ENCODE measurements at regions not wholly inside any gene's neighbourhood (a gene's known extent, or its start where the extent isn't known, plus 50 kb on each side); places are given as distances from the start of the nearest gene placed in this dataset.

- Histone ChIP-seq H3K27ac (ENCODE audit: low read depth, low read length) (no peak overlapping the region), H3K4me1 (ENCODE audit: insufficient read depth, low read length) (no peaks in the 10 kb centered on the region), H3K36me3 (ENCODE audit: insufficient read depth, low read length) (no peaks in the 10 kb centered on the region), H3K4me3 (ENCODE audit: low read length in 2 of 2) (no peak overlapping the region), H3K9me3 (ENCODE audit: control insufficient read depth in 1 of 2, low read length in 2 of 2) (no peaks in the 10 kb centered on the region), H3K27me3 (ENCODE audit: insufficient read depth, low read length) (no peaks in the 10 kb centered on the region)
- peaks cover 4 to 16% (median 10%) of the 10 kb centered on the region in 8 donors for H3K9me3 Mint-ChIP-seq
- no peak for DNase-seq
- ChIA-PET CTCF (ENCODE audit: partially characterized antibody) (no interaction called here), POLR2A (ENCODE audit: partially characterized antibody) (no interaction called here)
- H3K27ac Mint-ChIP-seq = no peak overlapping the region
- intact Hi-C loops (cut with micrococcal nuclease) = no loop called here
- no peaks in the 10 kb centered on the region for H3K36me3 Mint-ChIP-seq
- no peak overlapping the region for H3K4me3 Mint-ChIP-seq
- H3K27me3 Mint-ChIP-seq = no peaks in the 10 kb centered on the region
- H3K4me1 Mint-ChIP-seq = no peaks in the 10 kb centered on the region
These were observed 1963.3 kb upstream of the CDH9 start for GRCh38 chr5:29001666-29002065.

GRCh38 chr5:28984639-28985038, 1946.3 kb upstream of the CDH9 start:
- no peak for DNase-seq
- Histone ChIP-seq H3K27me3 (ENCODE audit: insufficient read depth, low read length) (no peaks in the 10 kb centered on the region), H3K27ac (ENCODE audit: low read depth, low read length) (no peak overlapping the region), H3K4me1 (ENCODE audit: insufficient read depth, low read length) (no peaks in the 10 kb centered on the region), H3K36me3 (ENCODE audit: insufficient read depth, low read length) (no peaks in the 10 kb centered on the region), H3K9me3 (ENCODE audit: control insufficient read depth in 1 of 2, low read length in 2 of 2) (no peaks in the 10 kb centered on the region), H3K4me3 (ENCODE audit: low read length in 2 of 2) (no peak overlapping the region)
- CTCF ChIA-PET (ENCODE audit: partially characterized antibody) = no interaction called here
- Mint-ChIP-seq H3K27ac (no peak overlapping the region), H3K36me3 (no peaks in the 10 kb centered on the region), H3K9me3 (peaks cover 2 to 32% (median 16%) of the 10 kb centered on the region in 8 donors), H3K4me3 (no peak overlapping the region), H3K27me3 (no peaks in the 10 kb centered on the region), H3K4me1 (no peaks in the 10 kb centered on the region)
- intact Hi-C loops (cut with micrococcal nuclease) = no loop called here
- POLR2A ChIA-PET (ENCODE audit: partially characterized antibody) = no interaction called here

- no peak overlapping the region for H3K4me3 Mint-ChIP-seq
- intact Hi-C loops (cut with micrococcal nuclease) = no loop called here
- H3K27me3 Mint-ChIP-seq = no peaks in the 10 kb centered on the region
- H3K27ac Mint-ChIP-seq = no peak overlapping the region
- H3K27ac ChIP-seq (ENCODE audit: low read depth, low read length) = no peak overlapping the region
- POLR2A ChIA-PET (ENCODE audit: partially characterized antibody) = no interaction called here
- no peaks in the 10 kb centered on the region for H3K9me3 ChIP-seq (ENCODE audit: control insufficient read depth in 1 of 2, low read length in 2 of 2)
- no peaks in the 10 kb centered on the region for H3K27me3 ChIP-seq (ENCODE audit: insufficient read depth, low read length)
- no peaks in the 10 kb centered on the region for H3K4me1 ChIP-seq (ENCODE audit: insufficient read depth, low read length)
- H3K4me1 Mint-ChIP-seq = no peaks in the 10 kb centered on the region
- CTCF ChIA-PET (ENCODE audit: partially characterized antibody) = no interaction called here
- H3K4me3 ChIP-seq (ENCODE audit: low read length in 2 of 2) = no peak overlapping the region
- peaks cover 4 to 33% (median 16%) of the 10 kb centered on the region in 8 donors for H3K9me3 Mint-ChIP-seq
- no peaks in the 10 kb centered on the region for H3K36me3 ChIP-seq (ENCODE audit: insufficient read depth, low read length)
- no peak for DNase-seq
- H3K36me3 Mint-ChIP-seq = no peaks in the 10 kb centered on the region
These were observed 1937.1 kb upstream of the CDH9 start for GRCh38 chr5:28975508-28975907.

- no peak overlapping the region for H3K27ac Mint-ChIP-seq
- no peak overlapping the region for H3K27ac ChIP-seq (ENCODE audit: low read depth, low read length)
- H3K27me3 Mint-ChIP-seq = no peaks in the 10 kb centered on the region
- ChIA-PET CTCF (ENCODE audit: partially characterized antibody) (no interaction called here), POLR2A (ENCODE audit: partially characterized antibody) (no interaction called here)
- H3K4me3 ChIP-seq (ENCODE audit: low read length in 2 of 2) = no peak overlapping the region
- H3K27me3 ChIP-seq (ENCODE audit: insufficient read depth, low read length) = no peaks in the 10 kb centered on the region
- intact Hi-C loops (cut with micrococcal nuclease) = no loop called here
- DNase-seq = no peak
- H3K36me3 ChIP-seq (ENCODE audit: insufficient read depth, low read length) = no peaks in the 10 kb centered on the region
- peaks cover 2 to 26% (median 7%) of the 10 kb centered on the region in 8 donors for H3K9me3 Mint-ChIP-seq
- H3K4me1 Mint-ChIP-seq = no peaks in the 10 kb centered on the region
- no peaks in the 10 kb centered on the region for H3K36me3 Mint-ChIP-seq
- H3K9me3 ChIP-seq (ENCODE audit: control insufficient read depth in 1 of 2, low read length in 2 of 2) = no peaks in the 10 kb centered on the region
- no peak overlapping the region for H3K4me3 Mint-ChIP-seq
- H3K4me1 ChIP-seq (ENCODE audit: insufficient read depth, low read length) = no peaks in the 10 kb centered on the region
These were observed 1929.5 kb upstream of the CDH9 start for GRCh38 chr5:28967848-28968247.

- Histone ChIP-seq H3K4me3 (ENCODE audit: low read length in 2 of 2) (no peak overlapping the region), H3K27ac (ENCODE audit: low read depth, low read length) (no peak overlapping the region), H3K9me3 (ENCODE audit: control insufficient read depth in 1 of 2, low read length in 2 of 2) (no peaks in the 10 kb centered on the region), H3K27me3 (ENCODE audit: insufficient read depth, low read length) (no peaks in the 10 kb centered on the region), H3K4me1 (ENCODE audit: insufficient read depth, low read length) (no peaks in the 10 kb centered on the region), H3K36me3 (ENCODE audit: insufficient read depth, low read length) (no peaks in the 10 kb centered on the region)
- Mint-ChIP-seq H3K4me1 (no peaks in the 10 kb centered on the region), H3K27me3 (no peaks in the 10 kb centered on the region), H3K4me3 (no peak overlapping the region), H3K27ac (no peak overlapping the region), H3K36me3 (no peaks in the 10 kb centered on the region), H3K9me3 (peaks cover 0 to 7% (median 4%) of the 10 kb centered on the region in 8 donors)
- DNase-seq = no peak
- ChIA-PET CTCF (ENCODE audit: partially characterized antibody) (no interaction called here), POLR2A (ENCODE audit: partially characterized antibody) (no interaction called here)
- intact Hi-C loops (cut with micrococcal nuclease) = no loop called here
These were observed 1923.4 kb upstream of the CDH9 start for GRCh38 chr5:28961816-28962215.

GRCh38 chr5:28958581-28958980, 1920.2 kb upstream of the CDH9 start:
- no peaks in the 10 kb centered on the region for H3K4me1 ChIP-seq (ENCODE audit: insufficient read depth, low read length)
- no peak overlapping the region for H3K27ac ChIP-seq (ENCODE audit: low read depth, low read length)
- H3K27me3 ChIP-seq (ENCODE audit: insufficient read depth, low read length) = no peaks in the 10 kb centered on the region
- Mint-ChIP-seq H3K36me3 (no peaks in the 10 kb centered on the region), H3K27ac (no peak overlapping the region), H3K4me3 (no peak overlapping the region), H3K9me3 (peaks cover 0 to 8% (median 3%) of the 10 kb centered on the region in 8 donors), H3K27me3 (no peaks in the 10 kb centered on the region), H3K4me1 (no peaks in the 10 kb centered on the region)
- no peaks in the 10 kb centered on the region for H3K36me3 ChIP-seq (ENCODE audit: insufficient read depth, low read length)
- no peaks in the 10 kb centered on the region for H3K9me3 ChIP-seq (ENCODE audit: control insufficient read depth in 1 of 2, low read length in 2 of 2)
- ChIA-PET CTCF (ENCODE audit: partially characterized antibody) (no interaction called here), POLR2A (ENCODE audit: partially characterized antibody) (no interaction called here)
- no peak for DNase-seq
- intact Hi-C loops (cut with micrococcal nuclease) = no loop called here
- H3K4me3 ChIP-seq (ENCODE audit: low read length in 2 of 2) = no peak overlapping the region

GRCh38 chr5:28957450-28957849, 1919.1 kb upstream of the CDH9 start:
- no peak overlapping the region for H3K4me3 Mint-ChIP-seq

GRCh38 chr5:28954074-28954473, 1915.7 kb upstream of the CDH9 start:
- Histone ChIP-seq H3K27me3 (ENCODE audit: insufficient read depth, low read length) (no peaks in the 10 kb centered on the region), H3K27ac (ENCODE audit: low read depth, low read length) (no peak overlapping the region), H3K36me3 (ENCODE audit: insufficient read depth, low read length) (no peaks in the 10 kb centered on the region), H3K4me1 (ENCODE audit: insufficient read depth, low read length) (no peaks in the 10 kb centered on the region), H3K9me3 (ENCODE audit: control insufficient read depth in 1 of 2, low read length in 2 of 2) (no peaks in the 10 kb centered on the region), H3K4me3 (ENCODE audit: low read length in 2 of 2) (no peak overlapping the region)
- H3K27ac Mint-ChIP-seq = no peak overlapping the region
- H3K27me3 Mint-ChIP-seq = no peaks in the 10 kb centered on the region
- no peaks in the 10 kb centered on the region for H3K4me1 Mint-ChIP-seq
- H3K36me3 Mint-ChIP-seq = no peaks in the 10 kb centered on the region
- peaks cover 0 to 9% (median 6%) of the 10 kb centered on the region in 8 donors for H3K9me3 Mint-ChIP-seq
- ChIA-PET CTCF (ENCODE audit: partially characterized antibody) (no interaction called here), POLR2A (ENCODE audit: partially characterized antibody) (no interaction called here)
- DNase-seq = no peak
- no peak overlapping the region for H3K4me3 Mint-ChIP-seq
- intact Hi-C loops (cut with micrococcal nuclease) = no loop called here

More at GRCh38 chr5:28957450-28957849, 1919.1 kb upstream of the CDH9 start:
- no peaks in the 10 kb centered on the region for H3K4me1 Mint-ChIP-seq
- H3K9me3 ChIP-seq (ENCODE audit: control insufficient read depth in 1 of 2, low read length in 2 of 2) = no peaks in the 10 kb centered on the region
- no peaks in the 10 kb centered on the region for H3K36me3 ChIP-seq (ENCODE audit: insufficient read depth, low read length)
- ChIA-PET CTCF (ENCODE audit: partially characterized antibody) (no interaction called here), POLR2A (ENCODE audit: partially characterized antibody) (no interaction called here)
- DNase-seq = no peak
- intact Hi-C loops (cut with micrococcal nuclease) = no loop called here
- peaks cover 0 to 8% (median 3%) of the 10 kb centered on the region in 8 donors for H3K9me3 Mint-ChIP-seq
- H3K4me1 ChIP-seq (ENCODE audit: insufficient read depth, low read length) = no peaks in the 10 kb centered on the region
- H3K27me3 ChIP-seq (ENCODE audit: insufficient read depth, low read length) = no peaks in the 10 kb centered on the region
- no peaks in the 10 kb centered on the region for H3K27me3 Mint-ChIP-seq
- no peak overlapping the region for H3K27ac Mint-ChIP-seq
- H3K4me3 ChIP-seq (ENCODE audit: low read length in 2 of 2) = no peak overlapping the region
- no peak overlapping the region for H3K27ac ChIP-seq (ENCODE audit: low read depth, low read length)
- H3K36me3 Mint-ChIP-seq = no peaks in the 10 kb centered on the region

Measured in CD4-positive, alpha-beta memory T cell (primary cell).